Mesodermal cell (in vitro differentiated cells): ENCODE measurements at regions not wholly inside any gene's neighbourhood (a gene's known extent, or its start where the extent isn't known, plus 50 kb on each side); places are given as distances from the start of the nearest gene placed in this dataset.
"Not testable (repeated sequence)": the region's sequence is repeated elsewhere in the genome, so short reads cannot be mapped to it uniquely, and the experiment has no call there.

ENCODE experiments used
- H3K27ac ChIP-seq: 2 replicates; pipeline ENCODE4 v1.7.0; 2013; ENCODE audit warnings: mild to moderate bottlenecking, low read depth, low read length, moderate library complexity; ENCODE audit not compliant: severe bottlenecking
- H3K36me3 ChIP-seq: 2 replicates; pipeline ENCODE4 v1.7.1; 2013; ENCODE audit warnings: mild to moderate bottlenecking, low read length, moderate library complexity; ENCODE audit not compliant: control insufficient read depth, insufficient read depth
- H3K4me1 ChIP-seq: one replicate; pipeline ENCODE4 v1.7.1; 2013; ENCODE audit warnings: mild to moderate bottlenecking, low read length; ENCODE audit not compliant: insufficient read depth, control insufficient read depth, poor library complexity, severe bottlenecking
- H3K4me3 ChIP-seq: 2 replicates; pipeline ENCODE4 v1.7.0; 2013; ENCODE audit warnings: low read length, control low read depth, mild to moderate bottlenecking; ENCODE audit not compliant: insufficient read depth, poor library complexity, severe bottlenecking; ENCODE audit errors: extremely low read depth
- H3K9me3 ChIP-seq: 2 replicates; pipeline ENCODE4 v1.7.1; 2013; ENCODE audit warnings: mild to moderate bottlenecking, low read length, moderate library complexity; ENCODE audit not compliant: control insufficient read depth
- WGBS, 2 experiments: methylation state at CpG; one replicate each; pipeline ENCODE4 v1.1.5; 2013; ENCODE audit warnings: missing lambda C conversion rate in 2 of 2; ENCODE audit not compliant: insufficient coverage in 2 of 2; 5-methylcytosine and 5-hydroxymethylcytosine counted together

DNA sequence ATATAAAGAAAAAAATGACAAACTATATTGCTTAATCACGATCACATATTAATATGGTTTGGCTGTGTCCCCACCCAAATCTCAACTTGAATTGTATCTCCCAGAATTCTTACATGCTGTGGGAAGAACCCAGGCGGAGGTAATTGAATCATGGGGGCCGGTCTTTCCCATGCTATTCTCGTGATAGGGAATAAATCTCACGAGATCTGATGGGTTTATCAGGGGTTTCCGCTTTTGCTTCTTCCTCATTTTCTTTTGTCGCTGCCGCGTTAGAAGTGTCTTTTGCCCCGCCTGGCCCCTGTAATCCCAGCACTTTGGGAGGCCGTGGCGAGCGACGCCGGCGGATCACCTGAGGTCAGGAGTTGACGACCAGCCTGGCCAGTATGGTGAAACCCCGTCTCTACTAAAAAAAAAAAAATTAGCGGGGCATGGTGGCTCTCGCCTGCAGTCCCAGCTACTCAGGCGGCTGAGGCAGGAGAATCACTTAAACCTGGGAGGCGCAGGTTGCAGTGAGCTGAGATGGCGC lies 220.0 kb downstream of the KCNJ2 start:
- H3K36me3 ChIP-seq, H3K4me3 ChIP-seq, H3K27ac ChIP-seq, H3K4me1 ChIP-seq, H3K9me3 ChIP-seq: not testable (repeated sequence)
- 86 to 92% methylated on average over 19 to 22 of the region's 23 CpGs for WGBS, 2 experiments

DNA sequence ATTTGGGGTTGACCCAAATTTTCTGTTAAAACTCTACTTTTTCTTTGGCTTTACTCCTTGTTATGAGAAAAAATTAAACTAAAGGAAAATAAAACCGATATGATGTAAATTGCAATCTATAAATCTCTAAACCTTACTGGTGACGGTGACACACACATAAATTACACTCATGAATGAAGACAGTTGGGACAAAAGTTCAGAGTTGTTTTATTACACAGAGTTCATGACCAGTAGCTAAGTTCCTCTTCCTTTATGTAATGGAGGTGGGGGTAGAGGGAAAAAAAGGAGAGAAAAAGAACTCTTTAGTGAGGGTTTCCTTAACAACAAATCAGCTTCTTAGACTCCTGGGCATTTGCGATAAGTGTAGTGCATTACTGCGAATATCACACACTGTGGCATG lies 220.7 kb downstream of the KCNJ2 start:
- 100% methylated on average over 2 of the region's 4 CpGs; no CpG with 5 or more reads in 1 of the 2 experiments for WGBS, 2 experiments
- no peaks in the 10 kb centered on the region for H3K4me1 ChIP-seq
- no peak overlapping the region for H3K27ac ChIP-seq
- no peak overlapping the region for H3K4me3 ChIP-seq
- H3K9me3 ChIP-seq, result no peaks in the 10 kb centered on the region
- H3K36me3 ChIP-seq, result no peaks in the 10 kb centered on the region

DNA sequence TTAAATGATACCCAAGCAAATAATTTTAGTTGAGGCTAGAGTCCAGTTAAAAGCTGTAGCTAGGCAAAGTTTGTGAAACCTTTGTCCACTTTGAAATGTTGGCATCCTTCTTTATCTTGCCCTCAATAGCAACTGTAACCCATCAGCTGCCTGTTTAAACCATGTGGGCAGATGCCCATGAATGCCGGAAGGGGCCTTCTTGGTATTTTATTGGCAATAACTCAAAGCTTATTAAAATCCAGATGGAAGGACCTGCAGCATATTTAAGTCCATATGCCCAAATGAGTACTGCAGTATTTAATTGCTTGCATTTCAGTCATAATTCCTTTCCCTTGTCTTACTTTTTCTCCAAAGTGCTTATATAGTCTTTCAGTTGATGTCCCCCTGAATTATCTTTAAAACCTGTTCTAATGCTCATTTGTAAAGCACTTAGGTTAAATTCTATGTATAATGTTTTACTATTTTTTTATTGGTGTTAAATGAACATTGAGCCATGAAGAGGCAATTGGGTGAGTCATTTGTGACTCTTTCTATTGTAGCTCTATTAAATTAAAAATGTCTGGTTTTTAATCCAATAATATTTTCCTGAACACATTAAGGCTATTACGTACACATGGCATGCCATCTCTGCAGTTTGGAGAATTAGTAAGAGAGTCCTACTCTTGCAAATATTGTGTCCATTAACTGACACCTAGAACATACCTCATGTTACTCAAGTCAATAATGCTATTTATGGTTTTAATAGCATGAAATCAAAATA lies 225.3 kb downstream of the KCNJ2 start:
- 100% methylated on average over 1 of the region's 2 CpGs; no CpG with 5 or more reads in 1 of the 2 experiments for WGBS, 2 experiments

DNA sequence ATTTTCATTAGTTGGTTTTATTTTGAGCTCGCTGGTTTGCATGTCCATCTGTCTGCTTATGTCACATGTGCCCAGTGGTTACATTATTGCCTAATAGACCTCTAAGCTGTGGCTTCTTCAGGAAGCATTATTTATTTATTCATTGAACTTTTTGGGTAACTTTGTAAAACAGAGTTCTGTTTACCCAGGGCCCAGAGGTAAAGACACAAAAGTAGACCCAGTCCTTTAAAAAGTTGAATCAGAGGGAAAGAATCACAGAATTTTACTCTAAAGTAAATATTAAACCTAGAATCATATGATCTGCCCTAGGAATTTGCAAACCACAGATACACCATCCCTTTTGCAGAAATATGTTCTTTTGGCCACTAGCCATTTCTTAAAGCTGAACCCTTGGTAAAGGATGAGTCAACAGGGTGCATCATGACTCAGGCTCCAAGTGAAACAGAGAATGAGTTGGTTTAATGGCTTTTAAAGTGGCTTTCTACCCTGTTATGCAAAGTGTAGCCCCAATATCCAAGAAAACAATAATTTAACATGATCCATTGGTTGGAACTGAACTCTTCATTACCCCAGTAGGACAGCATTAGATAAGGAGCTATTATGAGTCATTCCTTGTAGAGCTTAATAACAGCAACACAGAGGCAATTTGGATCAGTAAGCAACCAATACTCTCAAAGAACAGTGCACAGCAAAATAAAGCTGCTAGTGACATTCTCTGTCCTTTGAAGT lies 236.3 kb downstream of the KCNJ2 start:
- Histone ChIP-seq H3K27ac (no peak overlapping the region), H3K9me3 (no peaks in the 10 kb centered on the region), H3K4me1 (peaks cover 7% of the 10 kb centered on the region), H3K36me3 (no peaks in the 10 kb centered on the region), H3K4me3 (no peak overlapping the region)
- WGBS, 2 experiments, result no CpG with 5 or more reads among the region's 1 CpG

More for the DNA sequence above, 225.3 kb downstream of the KCNJ2 start:
- Histone ChIP-seq H3K27ac (no peak overlapping the region), H3K4me3 (no peak overlapping the region), H3K36me3 (no peaks in the 10 kb centered on the region), H3K9me3 (peaks cover under 1% of the 10 kb centered on the region), H3K4me1 (no peaks in the 10 kb centered on the region)

DNA sequence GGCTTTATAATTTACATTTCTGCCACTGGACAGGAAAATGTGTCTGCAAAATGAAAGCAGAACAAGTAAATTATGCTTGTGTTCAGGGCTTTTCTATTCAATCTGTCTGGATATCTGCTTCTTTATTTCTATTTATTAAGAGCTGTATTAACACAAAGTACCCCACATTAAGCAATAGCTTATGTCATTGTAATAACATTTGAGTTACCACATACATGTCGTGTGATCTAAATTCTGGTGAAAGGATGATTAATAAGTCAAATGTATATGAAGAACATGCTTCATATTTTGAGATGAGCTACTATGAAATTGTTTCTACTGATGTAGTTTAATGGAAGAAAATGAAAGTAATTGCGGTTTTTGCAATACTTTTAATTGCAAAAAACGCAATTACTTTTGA lies 238.2 kb downstream of the KCNJ2 start:
- WGBS, 2 experiments, result 83% methylated on average over 1 of the region's 3 CpGs; no CpG with 5 or more reads in 1 of the 2 experiments
- Histone ChIP-seq H3K4me3 (no peak overlapping the region), H3K36me3 (no peaks in the 10 kb centered on the region)

DNA sequence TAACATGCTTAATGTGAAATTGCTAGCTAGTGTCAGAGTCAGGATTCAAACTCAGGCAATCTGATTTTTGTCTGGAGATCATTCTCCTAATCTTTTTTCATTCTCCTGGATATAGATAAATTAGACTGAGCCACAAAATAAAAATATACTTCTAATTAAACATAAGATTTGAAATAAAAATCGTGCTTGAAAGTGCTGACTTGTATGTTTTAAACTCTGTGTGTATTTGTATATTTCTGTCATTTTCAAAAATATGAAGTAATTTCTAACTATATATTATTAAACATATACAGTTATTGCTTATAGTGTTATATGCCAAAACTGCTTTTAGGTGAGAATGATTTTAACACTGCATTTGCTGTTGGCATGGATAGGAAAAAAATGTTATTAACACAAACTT lies 239.4 kb downstream of the KCNJ2 start:
- no peaks in the 10 kb centered on the region for H3K9me3 ChIP-seq
- H3K27ac ChIP-seq, result no peak overlapping the region
- WGBS, 2 experiments, result no CpG with 5 or more reads among the region's 1 CpG
- H3K4me1 ChIP-seq, result peaks cover 7% of the 10 kb centered on the region
- H3K36me3 ChIP-seq, result no peaks in the 10 kb centered on the region
- no peak overlapping the region for H3K4me3 ChIP-seq

More for the DNA sequence above, 238.2 kb downstream of the KCNJ2 start:
- Histone ChIP-seq H3K27ac (no peak overlapping the region), H3K9me3 (no peaks in the 10 kb centered on the region), H3K4me1 (peaks cover 7% of the 10 kb centered on the region)

DNA sequence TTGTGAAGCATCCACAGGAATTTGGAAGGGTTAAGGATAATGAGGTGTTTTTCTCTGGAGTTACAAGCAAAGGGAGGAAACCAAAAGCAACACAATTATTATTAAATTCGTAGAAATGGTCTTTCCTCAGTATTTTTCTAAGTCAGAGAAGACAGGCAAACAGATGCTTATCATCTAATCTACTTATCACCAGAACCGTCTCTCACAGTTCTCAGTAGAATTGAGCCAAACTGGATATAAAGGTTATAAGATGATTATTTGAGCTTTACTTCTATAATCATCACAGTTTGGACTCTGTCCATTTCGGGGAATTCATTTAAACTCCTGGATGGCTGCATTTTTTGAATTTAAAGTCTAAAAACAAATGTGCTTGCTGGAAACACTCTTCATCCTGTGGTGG lies 245.0 kb downstream of the KCNJ2 start:
- no peak overlapping the region for H3K4me3 ChIP-seq
- 100% methylated on average over 1 of the region's 3 CpGs; no CpG with 5 or more reads in 1 of the 2 experiments for WGBS, 2 experiments
- H3K9me3 ChIP-seq, result no peaks in the 10 kb centered on the region
- no peaks in the 10 kb centered on the region for H3K36me3 ChIP-seq
- H3K27ac ChIP-seq, result no peak overlapping the region
- H3K4me1 ChIP-seq, result no peaks in the 10 kb centered on the region

DNA sequence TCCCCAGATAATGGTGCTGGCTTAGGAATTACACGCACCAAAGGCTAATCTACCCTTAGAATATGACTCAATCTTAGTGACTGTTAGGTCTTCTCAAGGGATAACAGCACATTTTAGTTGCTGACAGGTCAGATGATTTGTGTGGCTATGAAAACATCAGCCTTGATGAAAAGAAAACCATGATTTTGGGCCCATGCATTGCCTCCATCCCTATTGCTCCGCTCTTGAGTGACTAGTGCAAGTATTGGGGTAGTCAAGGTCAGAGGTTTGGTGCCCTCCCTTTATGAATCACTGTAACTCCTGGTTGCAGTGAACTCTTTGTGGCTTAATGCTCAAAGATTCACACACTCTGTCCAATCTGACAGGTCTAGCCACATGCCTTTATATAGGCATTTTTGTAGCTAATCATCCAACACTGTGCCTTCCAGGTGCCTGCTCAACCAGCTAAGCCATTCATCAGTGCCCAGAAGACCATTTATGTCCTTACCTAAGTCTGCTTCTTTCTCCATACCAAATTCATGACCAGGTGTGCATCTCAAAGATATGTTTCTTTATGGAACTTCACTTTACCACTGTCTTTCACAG lies 251.6 kb downstream of the KCNJ2 start:
- Histone ChIP-seq H3K27ac (no peak overlapping the region), H3K9me3 (no peaks in the 10 kb centered on the region)
- WGBS, 2 experiments, result 100% methylated on average over 2 of the region's 2 CpGs; no CpG with 5 or more reads in 1 of the 2 experiments

DNA sequence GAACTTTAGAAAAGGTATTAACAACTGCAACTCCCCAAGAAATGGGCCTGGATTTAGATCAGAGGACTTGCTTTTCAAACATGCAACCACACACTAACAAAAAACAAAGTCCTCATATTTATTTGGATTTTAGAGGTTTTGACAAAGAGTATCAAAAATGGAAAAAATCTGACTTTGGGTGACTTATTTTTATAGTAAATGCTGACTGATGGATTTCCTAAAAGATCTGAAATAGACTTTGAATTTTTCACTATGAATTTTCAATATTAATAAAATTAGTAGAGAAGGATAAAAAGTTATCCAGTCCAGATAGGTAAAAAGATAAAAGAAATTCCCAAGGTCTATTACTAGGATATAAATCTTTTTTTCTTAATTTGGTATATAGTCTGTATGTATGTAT lies 253.5 kb downstream of the KCNJ2 start:
- peaks cover 6% of the 10 kb centered on the region for H3K4me1 ChIP-seq
- H3K36me3 ChIP-seq, result no peaks in the 10 kb centered on the region
- no peak overlapping the region for H3K4me3 ChIP-seq
- no peaks in the 10 kb centered on the region for H3K9me3 ChIP-seq
- no peak overlapping the region for H3K27ac ChIP-seq

More for the DNA sequence above, 251.6 kb downstream of the KCNJ2 start:
- H3K4me1 ChIP-seq, result peaks cover 6% of the 10 kb centered on the region
- H3K36me3 ChIP-seq, result no peaks in the 10 kb centered on the region
- no peak overlapping the region for H3K4me3 ChIP-seq

DNA sequence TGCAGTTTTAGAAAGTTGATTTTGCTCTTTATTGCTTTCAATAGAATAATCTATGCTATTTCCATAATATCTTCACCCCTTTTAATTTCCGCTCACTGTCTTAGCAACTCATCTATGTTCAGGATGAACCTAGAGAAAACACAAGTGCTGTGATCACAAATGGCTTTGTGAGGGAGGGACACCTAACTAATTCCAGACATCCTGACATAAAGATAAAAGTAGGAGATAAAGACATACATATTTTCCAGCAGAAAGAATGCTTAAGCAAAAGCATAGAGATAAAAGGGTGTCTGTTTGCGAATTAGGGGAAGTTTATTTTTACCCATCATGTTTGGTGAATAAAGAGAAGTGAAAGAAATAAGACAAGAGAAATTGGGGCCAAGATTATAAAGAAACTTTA lies 254.2 kb downstream of the KCNJ2 start:
- no CpG with 5 or more reads among the region's 2 CpGs for WGBS, 2 experiments

More for the DNA sequence above, 254.2 kb downstream of the KCNJ2 start:
- no peak overlapping the region for H3K4me3 ChIP-seq
- no peaks in the 10 kb centered on the region for H3K9me3 ChIP-seq
- no peak overlapping the region for H3K27ac ChIP-seq
- H3K4me1 ChIP-seq, result peaks cover 6% of the 10 kb centered on the region
- H3K36me3 ChIP-seq, result no peaks in the 10 kb centered on the region
